SK-N-DZ (cell line): ENCODE measurements at regions not wholly inside any gene's neighbourhood (a gene's known extent, or its start where the extent isn't known, plus 50 kb on each side); places are given as distances from the start of the nearest gene placed in this dataset.

Source experiments
- DNase-seq: peaks from one replicate; pipeline ENCODE4 v3.0.0-alpha.2; 2015; ENCODE audit warnings: low spot score

GRCh38 chr10:128792426-128793140 lies 666.4 kb upstream of the MKI67 start:
- DNase-seq = no peak

- no peak for DNase-seq
These were observed 667.8 kb upstream of the MKI67 start for GRCh38 chr10:128793726-128794655.

GRCh38 chr10:128796396-128796912 lies 670.2 kb upstream of the MKI67 start:
- no peak for DNase-seq

GRCh38 chr10:128802062-128802461 lies 665.0 kb upstream of the MGMT start:
- DNase-seq = no peak

GRCh38 chr10:128803790-128804189 lies 663.3 kb upstream of the MGMT start:
- DNase-seq = no peak

GRCh38 chr10:128804411-128804810 lies 662.6 kb upstream of the MGMT start:
- DNase-seq = no peak

- no peak for DNase-seq
These were observed 658.1 kb upstream of the MGMT start for GRCh38 chr10:128808921-128809440.

GRCh38 chr10:128811511-128811910 lies 655.5 kb upstream of the MGMT start:
- no peak for DNase-seq

- no peak for DNase-seq
These were observed 655.0 kb upstream of the MGMT start for GRCh38 chr10:128812000-128812399.

GRCh38 chr10:128813574-128813973 lies 653.5 kb upstream of the MGMT start:
- DNase-seq = no peak

- DNase-seq = no peak
These were observed 653.0 kb upstream of the MGMT start for GRCh38 chr10:128814024-128814423.

- no peak for DNase-seq
These were observed 652.3 kb upstream of the MGMT start for GRCh38 chr10:128814782-128815181.

GRCh38 chr10:128816726-128817125 lies 650.3 kb upstream of the MGMT start:
- no peak for DNase-seq

GRCh38 chr10:128817636-128818035 lies 649.4 kb upstream of the MGMT start:
- DNase-seq = no peak

- no peak for DNase-seq
These were observed 646.4 kb upstream of the MGMT start for GRCh38 chr10:128820663-128821062.

GRCh38 chr10:128823201-128823600 lies 643.8 kb upstream of the MGMT start:
- no peak for DNase-seq

GRCh38 chr10:128825626-128826025 lies 641.4 kb upstream of the MGMT start:
- DNase-seq = no peak

- DNase-seq = no peak
These were observed 633.4 kb upstream of the MGMT start for GRCh38 chr10:128833671-128834070.

- no peak for DNase-seq
These were observed 631.7 kb upstream of the MGMT start for GRCh38 chr10:128835361-128835760.

- DNase-seq = no peak
These were observed 629.6 kb upstream of the MGMT start for GRCh38 chr10:128837478-128837877.

GRCh38 chr10:128839134-128839533 lies 627.9 kb upstream of the MGMT start:
- DNase-seq = no peak

GRCh38 chr10:128839701-128840100 lies 627.3 kb upstream of the MGMT start:
- DNase-seq = no peak
